ENCODE measurements at regions not wholly inside any gene's neighbourhood (a gene's known extent, or its start where the extent isn't known, plus 50 kb on each side); places are given as distances from the start of the nearest gene placed in this dataset.
"Not testable (repeated sequence)": the region's sequence is repeated elsewhere in the genome, so short reads cannot be mapped to it uniquely, and the experiment has no call there.

- TF ChIP-seq CTCF (IDR thresholded peaks at IDR 0.05) = no peak
- no peak for TF ChIP-seq POLR2A (IDR thresholded peaks at IDR 0.05)
- WGBS, 2 donors = 84 to 86% methylated on average over 5 of the region's 5 CpGs
- H3K9me3 ChIP-seq = no peaks in the 10 kb centered on the region
- H3K27ac ChIP-seq = no peak overlapping the region
- DNase-seq = no peak
- H3K27me3 ChIP-seq = no peaks in the 10 kb centered on the region
- H3K4me3 ChIP-seq = no peak overlapping the region
- no peaks in the 10 kb centered on the region for H3K4me1 ChIP-seq
- intact Hi-C loops (cut with DNase I; ENCODE audit: low total_unique reads) = no loop called here
- no peaks in the 10 kb centered on the region for H3K36me3 ChIP-seq (ENCODE audit: low read depth, missing control alignments)
These were observed 265.3 kb downstream of the MAP2K6 start for GRCh38 chr17:69679829-69680228.

- Histone ChIP-seq H3K4me3 (no peak overlapping the region), H3K36me3 (ENCODE audit: low read depth, missing control alignments) (no peaks in the 10 kb centered on the region), H3K27me3 (no peaks in the 10 kb centered on the region), H3K9me3 (no peaks in the 10 kb centered on the region), H3K27ac (no peak overlapping the region), H3K4me1 (no peaks in the 10 kb centered on the region)
- intact Hi-C loops (cut with DNase I; ENCODE audit: low total_unique reads) = no loop called here
- WGBS, 2 donors = 63 to 64% methylated on average over 2 of the region's 2 CpGs
- TF ChIP-seq CTCF (IDR thresholded peaks at IDR 0.05) = no peak
- no peak for TF ChIP-seq POLR2A (IDR thresholded peaks at IDR 0.05)
- DNase-seq = no peak
These were observed 269.8 kb downstream of the MAP2K6 start for GRCh38 chr17:69684251-69684650.

GRCh38 chr17:69685150-69685549 lies 270.7 kb downstream of the MAP2K6 start:
- DNase-seq, H3K4me3 ChIP-seq: not testable (repeated sequence)

GRCh38 chr17:69690531-69690930 lies 276.0 kb downstream of the MAP2K6 start:
- TF ChIP-seq CTCF (IDR thresholded peaks at IDR 0.05) = no peak
- TF ChIP-seq POLR2A (IDR thresholded peaks at IDR 0.05) = no peak
- no peak for DNase-seq
- Histone ChIP-seq H3K36me3 (ENCODE audit: low read depth, missing control alignments) (no peaks in the 10 kb centered on the region), H3K9me3 (no peaks in the 10 kb centered on the region), H3K27me3 (no peaks in the 10 kb centered on the region), H3K27ac (no peak overlapping the region), H3K4me1 (no peaks in the 10 kb centered on the region), H3K4me3 (no peak overlapping the region)
- intact Hi-C loops (cut with DNase I; ENCODE audit: low total_unique reads) = no loop called here
- 88 to 98% methylated on average over 1 of the region's 1 CpG for WGBS, 2 donors

More at GRCh38 chr17:69685150-69685549, 270.7 kb downstream of the MAP2K6 start:
- H3K36me3 ChIP-seq (ENCODE audit: low read depth, missing control alignments); H3K9me3 ChIP-seq; H3K4me1 ChIP-seq; H3K27me3 ChIP-seq; intact Hi-C loops (cut with DNase I; ENCODE audit: low total_unique reads); H3K27ac ChIP-seq: not testable (repeated sequence)

DNA sequence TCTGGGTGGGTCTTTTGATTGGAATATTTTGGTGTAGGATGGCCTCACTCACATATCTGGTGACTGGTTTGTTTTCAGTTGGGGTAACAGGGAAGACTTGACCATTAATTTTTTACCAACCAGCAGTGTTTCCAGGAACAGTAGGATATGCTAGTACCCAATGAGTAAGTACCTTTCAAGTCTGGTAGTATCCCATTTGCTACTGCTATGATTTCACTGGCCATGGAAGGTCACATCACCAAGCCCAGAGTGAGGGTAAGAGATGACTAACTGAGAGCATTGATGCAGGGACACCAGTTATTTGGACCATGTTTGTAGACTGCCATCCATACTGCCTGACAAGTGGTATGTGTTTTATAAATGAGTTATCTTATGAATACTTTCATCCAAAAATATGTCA lies 277.7 kb downstream of the MAP2K6 start:
- no peak for DNase-seq
- intact Hi-C loops (cut with DNase I; ENCODE audit: low total_unique reads) = no loop called here
- Histone ChIP-seq H3K27ac (no peak overlapping the region), H3K27me3 (no peaks in the 10 kb centered on the region), H3K9me3 (no peaks in the 10 kb centered on the region), H3K4me3 (no peak overlapping the region), H3K4me1 (peaks cover 9% of the 10 kb centered on the region), H3K36me3 (ENCODE audit: low read depth, missing control alignments) (no peaks in the 10 kb centered on the region)
- TF ChIP-seq CTCF (IDR thresholded peaks at IDR 0.05) (no peak), POLR2A (IDR thresholded peaks at IDR 0.05) (no peak)

Measured in testis (tissue), 2 donors.